ENCODE measurements at regions not wholly inside any gene's neighbourhood (a gene's known extent, or its start where the extent isn't known, plus 50 kb on each side); places are given as distances from the start of the nearest gene placed in this dataset.
"Not testable (repeated sequence)": the region's sequence is repeated elsewhere in the genome, so short reads cannot be mapped to it uniquely, and the experiment has no call there.

GRCh38 chr4:151852202-151852601 is 91.4 kb upstream of the GATB start:
- Mint-ChIP-seq H3K27ac (no peak overlapping the region), H3K4me1 (ENCODE audit: low read depth) (no peaks in the 10 kb centered on the region), H3K4me3 (ENCODE audit: low read depth) (no peak overlapping the region), H3K27me3 (peaks cover 18% of the 10 kb centered on the region), H3K9me3 (ENCODE audit: low read depth) (peaks cover 3% of the 10 kb centered on the region), H3K36me3 (ENCODE audit: insufficient read depth) (no peaks in the 10 kb centered on the region)
- TF ChIP-seq CTCF (IDR thresholded peaks at IDR 0.05; ENCODE audit: unreplicated experiment), result no peak
- DNase-seq (ENCODE audit: low spot score, unreplicated experiment), result no peak

GRCh38 chr4:151851354-151851753 is 90.5 kb upstream of the GATB start:
- no peaks in the 10 kb centered on the region for H3K36me3 Mint-ChIP-seq (ENCODE audit: insufficient read depth)
- no peak overlapping the region for H3K27ac Mint-ChIP-seq
- H3K4me1 Mint-ChIP-seq (ENCODE audit: low read depth), result no peaks in the 10 kb centered on the region
- TF ChIP-seq CTCF (IDR thresholded peaks at IDR 0.05; ENCODE audit: unreplicated experiment), result no peak
- DNase-seq (ENCODE audit: low spot score, unreplicated experiment), result no peak
- H3K4me3 Mint-ChIP-seq (ENCODE audit: low read depth), result no peak overlapping the region
- H3K9me3 Mint-ChIP-seq (ENCODE audit: low read depth), result peaks cover 3% of the 10 kb centered on the region
- H3K27me3 Mint-ChIP-seq, result peaks cover 15% of the 10 kb centered on the region

- DNase-seq (ENCODE audit: low spot score, unreplicated experiment), result no peak
- no peak overlapping the region for H3K4me3 Mint-ChIP-seq (ENCODE audit: low read depth)
- no peaks in the 10 kb centered on the region for H3K36me3 Mint-ChIP-seq (ENCODE audit: insufficient read depth)
- no peaks in the 10 kb centered on the region for H3K4me1 Mint-ChIP-seq (ENCODE audit: low read depth)
- TF ChIP-seq CTCF (IDR thresholded peaks at IDR 0.05; ENCODE audit: unreplicated experiment), result no peak
- peaks cover 10% of the 10 kb centered on the region for H3K27me3 Mint-ChIP-seq
- no peak overlapping the region for H3K27ac Mint-ChIP-seq
- H3K9me3 Mint-ChIP-seq (ENCODE audit: low read depth), result peaks cover 3% of the 10 kb centered on the region
Observed at GRCh38 chr4:151850791-151851213, 90.0 kb upstream of the GATB start.

GRCh38 chr4:151845551-151845950 is 84.7 kb upstream of the GATB start:
- not testable (repeated sequence) for H3K27ac Mint-ChIP-seq; H3K27me3 Mint-ChIP-seq; H3K4me1 Mint-ChIP-seq (ENCODE audit: low read depth)

GRCh38 chr4:151842430-151843079 is 81.7 kb upstream of the GATB start:
- TF ChIP-seq CTCF (IDR thresholded peaks at IDR 0.05; ENCODE audit: unreplicated experiment), result no peak
- Mint-ChIP-seq H3K9me3 (ENCODE audit: low read depth) (no peaks in the 10 kb centered on the region), H3K4me3 (ENCODE audit: low read depth) (no peak overlapping the region), H3K4me1 (ENCODE audit: low read depth) (no peaks in the 10 kb centered on the region), H3K27ac (no peak overlapping the region), H3K36me3 (ENCODE audit: insufficient read depth) (no peaks in the 10 kb centered on the region), H3K27me3 (no peaks in the 10 kb centered on the region)
- DNase-seq (ENCODE audit: low spot score, unreplicated experiment), result no peak

More at GRCh38 chr4:151845551-151845950, 84.7 kb upstream of the GATB start:
- DNase-seq (ENCODE audit: low spot score, unreplicated experiment); H3K9me3 Mint-ChIP-seq (ENCODE audit: low read depth); H3K4me3 Mint-ChIP-seq (ENCODE audit: low read depth); H3K36me3 Mint-ChIP-seq (ENCODE audit: insufficient read depth): not testable (repeated sequence)

GRCh38 chr4:151841107-151841506 is 80.3 kb upstream of the GATB start:
- no peak for TF ChIP-seq CTCF (IDR thresholded peaks at IDR 0.05; ENCODE audit: unreplicated experiment)
- no peaks in the 10 kb centered on the region for H3K9me3 Mint-ChIP-seq (ENCODE audit: low read depth)
- H3K4me3 Mint-ChIP-seq (ENCODE audit: low read depth), result no peak overlapping the region
- no peaks in the 10 kb centered on the region for H3K36me3 Mint-ChIP-seq (ENCODE audit: insufficient read depth)
- no peak for DNase-seq (ENCODE audit: low spot score, unreplicated experiment)
- H3K27me3 Mint-ChIP-seq, result no peaks in the 10 kb centered on the region
- no peak overlapping the region for H3K27ac Mint-ChIP-seq
- no peaks in the 10 kb centered on the region for H3K4me1 Mint-ChIP-seq (ENCODE audit: low read depth)

All from progenitor cell of endocrine pancreas (in vitro differentiated cells).